ENCODE measurements at regions not wholly inside any gene's neighbourhood (a gene's known extent, or its start where the extent isn't known, plus 50 kb on each side); places are given as distances from the start of the nearest gene placed in this dataset.

- Histone ChIP-seq H2AFZ (ENCODE audit: low read length) (no peak overlapping the region), H3K9ac (ENCODE audit: low read depth, low read length, poor library complexity, severe bottlenecking) (no peak overlapping the region), H3K9me3 (ENCODE audit: insufficient read depth, low read depth, low read length) (no peaks in the 10 kb centered on the region), H4K20me1 (ENCODE audit: insufficient read depth, low read length, poor library complexity, severe bottlenecking) (no peaks in the 10 kb centered on the region), H3K79me2 (ENCODE audit: insufficient read depth, low read length) (no peaks in the 10 kb centered on the region), H3K9me2 (replicated peaks; ENCODE audit: low read depth, low read length) (no peaks in the 10 kb centered on the region), H3K36me3 (ENCODE audit: insufficient read depth, low read length) (no peaks in the 10 kb centered on the region), H3K4me1 (ENCODE audit: insufficient read depth, low read length, poor library complexity, severe bottlenecking) (no peaks in the 10 kb centered on the region), H3K27me3 (ENCODE audit: insufficient read depth, low read length, poor library complexity, severe bottlenecking) (no peaks in the 10 kb centered on the region), H3F3A (ENCODE audit: low read depth) (no peaks in the 10 kb centered on the region), H3K4me3 (ENCODE audit: low read length, poor library complexity, severe bottlenecking) (no peak overlapping the region), H3K4me2 (ENCODE audit: low read depth, low read length, poor library complexity, severe bottlenecking) (no peak overlapping the region)
- TF ChIP-seq CTCF (conservative IDR thresholded peaks at IDR 0.05; ENCODE audit: low read length), result no peak
- no peak for TF ChIP-seq EZH2phosphoT487 (IDR thresholded peaks at IDR 0.05; ENCODE audit: borderline replicate concordance)
These were observed 269.7 kb upstream of the VRK2 start for GRCh38 chr2:57776916-57777315.

- no peaks in the 10 kb centered on the region for H4K20me1 ChIP-seq (ENCODE audit: insufficient read depth, low read length, poor library complexity, severe bottlenecking)
- H3K4me2 ChIP-seq (ENCODE audit: low read depth, low read length, poor library complexity, severe bottlenecking), result no peak overlapping the region
- no peaks in the 10 kb centered on the region for H3K9me3 ChIP-seq (ENCODE audit: insufficient read depth, low read depth, low read length)
- no peak overlapping the region for H2AFZ ChIP-seq (ENCODE audit: low read length)
- H3K79me2 ChIP-seq (ENCODE audit: insufficient read depth, low read length), result no peaks in the 10 kb centered on the region
- no peaks in the 10 kb centered on the region for H3F3A ChIP-seq (ENCODE audit: low read depth)
- no peak overlapping the region for H3K4me3 ChIP-seq (ENCODE audit: low read length, poor library complexity, severe bottlenecking)
- no peaks in the 10 kb centered on the region for H3K36me3 ChIP-seq (ENCODE audit: insufficient read depth, low read length)
- H3K9me2 ChIP-seq (replicated peaks; ENCODE audit: low read depth, low read length), result no peaks in the 10 kb centered on the region
- no peak overlapping the region for H3K9ac ChIP-seq (ENCODE audit: low read depth, low read length, poor library complexity, severe bottlenecking)
- no peaks in the 10 kb centered on the region for H3K4me1 ChIP-seq (ENCODE audit: insufficient read depth, low read length, poor library complexity, severe bottlenecking)
- TF ChIP-seq CTCF (conservative IDR thresholded peaks at IDR 0.05; ENCODE audit: low read length) (no peak), EZH2phosphoT487 (IDR thresholded peaks at IDR 0.05; ENCODE audit: borderline replicate concordance) (no peak)
- no peaks in the 10 kb centered on the region for H3K27me3 ChIP-seq (ENCODE audit: insufficient read depth, low read length, poor library complexity, severe bottlenecking)
These were observed 264.0 kb upstream of the VRK2 start for GRCh38 chr2:57782587-57782986.

GRCh38 chr2:57793310-57793709 is 253.3 kb upstream of the VRK2 start:
- H3F3A ChIP-seq (ENCODE audit: low read depth), result no peaks in the 10 kb centered on the region
- no peaks in the 10 kb centered on the region for H3K9me3 ChIP-seq (ENCODE audit: insufficient read depth, low read depth, low read length)
- H4K20me1 ChIP-seq (ENCODE audit: insufficient read depth, low read length, poor library complexity, severe bottlenecking), result no peaks in the 10 kb centered on the region
- no peak overlapping the region for H3K4me3 ChIP-seq (ENCODE audit: low read length, poor library complexity, severe bottlenecking)
- H3K9ac ChIP-seq (ENCODE audit: low read depth, low read length, poor library complexity, severe bottlenecking), result no peak overlapping the region
- H3K4me1 ChIP-seq (ENCODE audit: insufficient read depth, low read length, poor library complexity, severe bottlenecking), result no peaks in the 10 kb centered on the region
- no peaks in the 10 kb centered on the region for H3K36me3 ChIP-seq (ENCODE audit: insufficient read depth, low read length)
- H3K4me2 ChIP-seq (ENCODE audit: low read depth, low read length, poor library complexity, severe bottlenecking), result no peak overlapping the region
- no peaks in the 10 kb centered on the region for H3K27me3 ChIP-seq (ENCODE audit: insufficient read depth, low read length, poor library complexity, severe bottlenecking)
- no peak overlapping the region for H2AFZ ChIP-seq (ENCODE audit: low read length)
- H3K9me2 ChIP-seq (replicated peaks; ENCODE audit: low read depth, low read length), result no peaks in the 10 kb centered on the region
- TF ChIP-seq CTCF (conservative IDR thresholded peaks at IDR 0.05; ENCODE audit: low read length) (no peak), EZH2phosphoT487 (IDR thresholded peaks at IDR 0.05; ENCODE audit: borderline replicate concordance) (no peak)
- no peaks in the 10 kb centered on the region for H3K79me2 ChIP-seq (ENCODE audit: insufficient read depth, low read length)
